H9 (cell line): ENCODE measurements at regions not wholly inside any gene's neighbourhood (a gene's known extent, or its start where the extent isn't known, plus 50 kb on each side); places are given as distances from the start of the nearest gene placed in this dataset.

Experiments used
- DNase-seq: peaks from one replicate; pipeline ENCODE4 v3.0.0-alpha.2; 2017
- H2AFZ ChIP-seq: one replicate; pipeline ENCODE4 v1.6.1; 2013; ENCODE audit warnings: mild to moderate bottlenecking, low read length, control low read depth, moderate library complexity
- H2AK5ac ChIP-seq: 2 replicates; pipeline ENCODE4 v1.6.1; 2013; ENCODE audit warnings: low read length, control low read depth, mixed read lengths; ENCODE audit not compliant: insufficient read length
- H2BK120ac ChIP-seq: one replicate; pipeline ENCODE4 v1.6.1; 2013; ENCODE audit warnings: low read depth, mild to moderate bottlenecking, low read length, control low read depth, inconsistent platforms; ENCODE audit not compliant: poor library complexity, severe bottlenecking
- H2BK12ac ChIP-seq: 2 replicates; pipeline ENCODE4 v1.6.1; 2013; ENCODE audit warnings: low read length, control low read depth, mixed read lengths, low read depth; ENCODE audit not compliant: insufficient read length
- H2BK15ac ChIP-seq: 2 replicates; pipeline ENCODE4 v1.6.1; 2013; ENCODE audit warnings: low read depth, low read length, control low read depth
- H2BK20ac ChIP-seq: one replicate; pipeline ENCODE4 v1.6.1; 2013; ENCODE audit warnings: low read depth, mild to moderate bottlenecking, low read length, control low read depth, inconsistent platforms; ENCODE audit not compliant: poor library complexity, severe bottlenecking
- H2BK5ac ChIP-seq: 2 replicates; pipeline ENCODE4 v1.6.1; 2013; ENCODE audit warnings: low read length, control low read depth, mixed read lengths; ENCODE audit not compliant: insufficient read length
- H3K14ac ChIP-seq: 2 replicates; pipeline ENCODE4 v1.6.1; 2013; ENCODE audit warnings: low read length, control low read depth; ENCODE audit not compliant: insufficient read depth
- H3K18ac ChIP-seq: 2 replicates; pipeline ENCODE4 v1.6.1; 2013; ENCODE audit warnings: low read depth, mild to moderate bottlenecking, mixed read lengths, low read length, control low read depth; ENCODE audit not compliant: insufficient read length
- H3K23ac ChIP-seq: 2 replicates; pipeline ENCODE4 v1.6.1; 2013; ENCODE audit warnings: low read length, control low read depth, mixed read lengths, low read depth; ENCODE audit not compliant: insufficient read length
- H3K23me2 ChIP-seq: 2 replicates; pipeline ENCODE4 v1.6.1; 2013; ENCODE audit warnings: low read depth, mild to moderate bottlenecking, mixed read lengths, low read length, control low read depth; ENCODE audit not compliant: insufficient read length, poor library complexity, severe bottlenecking
- H3K27ac ChIP-seq: 2 replicates; pipeline ENCODE4 v1.5.1; 2013; ENCODE audit warnings: low read length, control low read depth, mixed read lengths, low read depth; ENCODE audit not compliant: insufficient read length
- H3K27me3 ChIP-seq: 2 replicates; pipeline ENCODE4 v1.6.1; 2013; ENCODE audit warnings: low read length, control low read depth, inconsistent platforms; ENCODE audit not compliant: insufficient read depth
- H3K4ac ChIP-seq: 2 replicates; pipeline ENCODE4 v1.6.1; 2013; ENCODE audit warnings: low read depth, mild to moderate bottlenecking, control low read depth, inconsistent platforms, low read length, moderate library complexity
- H3K4me1 ChIP-seq: 2 replicates; pipeline ENCODE4 v1.6.1; 2013; ENCODE audit warnings: low read length, control low read depth, inconsistent platforms; ENCODE audit not compliant: insufficient read depth
- H3K4me2 ChIP-seq: 2 replicates; pipeline ENCODE4 v1.6.1; 2013; ENCODE audit warnings: low read length, control low read depth, mixed read lengths; ENCODE audit not compliant: insufficient read length, insufficient read depth
- H3K56ac ChIP-seq: 2 replicates; pipeline ENCODE4 v1.6.1; 2013; ENCODE audit warnings: low read depth, mild to moderate bottlenecking, mixed read lengths, low read length, control low read depth; ENCODE audit not compliant: insufficient read length
- H3K79me1 ChIP-seq: 2 replicates; pipeline ENCODE4 v1.6.1; 2013; ENCODE audit warnings: low read depth, mild to moderate bottlenecking, moderate library complexity, low read length, control low read depth, inconsistent platforms; ENCODE audit not compliant: insufficient read depth, poor library complexity, severe bottlenecking
- H3K79me2 ChIP-seq: 2 replicates; pipeline ENCODE4 v1.6.1; 2013; ENCODE audit warnings: low read length, control low read depth, inconsistent platforms; ENCODE audit not compliant: insufficient read depth
- H3K9ac ChIP-seq: 2 replicates; pipeline ENCODE4 v1.6.1; 2013; ENCODE audit warnings: low read length, control low read depth, mixed read lengths; ENCODE audit not compliant: insufficient read length; ENCODE audit errors: extremely low read depth
- H3K9me3 ChIP-seq: one replicate; pipeline ENCODE4 v1.6.1; 2013; ENCODE audit warnings: low read depth, low read length, inconsistent platforms; ENCODE audit not compliant: control insufficient read depth
- H3T11ph ChIP-seq: one replicate; pipeline ENCODE4 v1.6.1; 2013; ENCODE audit warnings: mild to moderate bottlenecking, low read length, control low read depth, inconsistent platforms
- H4K20me1 ChIP-seq: one replicate; pipeline ENCODE4 v1.6.1; 2013; ENCODE audit not compliant: control insufficient read depth, insufficient read length, insufficient read depth
- H4K5ac ChIP-seq: 2 replicates; pipeline ENCODE4 v1.6.1; 2013; ENCODE audit warnings: low read depth, mild to moderate bottlenecking, mixed read lengths, low read length, control low read depth; ENCODE audit not compliant: insufficient read length
- H4K8ac ChIP-seq: replicated peaks from 2 replicates; pipeline ENCODE4 v1.6.1; 2013; ENCODE audit warnings: low read length, control low read depth, mixed read lengths, low read depth; ENCODE audit not compliant: insufficient read length
- H4K91ac ChIP-seq: 2 replicates; pipeline ENCODE4 v1.6.1; 2013; ENCODE audit warnings: low read depth, mild to moderate bottlenecking, moderate library complexity, mixed read lengths, low read length, control low read depth; ENCODE audit not compliant: insufficient read length
- H3K27ac Mint-ChIP-seq, 3 experiments: 2 replicates in 2 of 3; 3 replicates in 1 of 3; pipeline ENCODE4 v1.8.0; 2020 to 2021; ENCODE audit warnings: mixed read lengths in 3 of 3, mild to moderate bottlenecking in 1 of 3, moderate library complexity in 1 of 3
- H3K27me3 Mint-ChIP-seq: 2 replicates; pipeline ENCODE4 v1.8.0; 2021; ENCODE audit warnings: low read depth, mild to moderate bottlenecking, moderate library complexity, mixed read lengths
- H3K36me3 Mint-ChIP-seq, 3 experiments: 2 replicates in 2 of 3; 3 replicates in 1 of 3; pipeline ENCODE4 v1.8.0; 2020 to 2021; ENCODE audit warnings: low read depth in 3 of 3, mixed read lengths in 3 of 3; ENCODE audit not compliant: insufficient read depth in 1 of 3
- H3K4me1 Mint-ChIP-seq, 2 experiments: 2 replicates each; pipeline ENCODE4 v1.8.0; 2020; ENCODE audit warnings: mixed read lengths in 2 of 2
- H3K4me3 Mint-ChIP-seq, 2 experiments: 2 replicates in 1 of 2; 3 replicates in 1 of 2; pipeline ENCODE4 v1.8.0; 2020 to 2021; ENCODE audit warnings: mild to moderate bottlenecking in 2 of 2, mixed read lengths in 2 of 2, moderate library complexity in 1 of 2
- H3K9me3 Mint-ChIP-seq, 2 experiments: 2 replicates in 1 of 2; 3 replicates in 1 of 2; pipeline ENCODE4 v1.8.0; 2020; ENCODE audit warnings: mild to moderate bottlenecking in 2 of 2, mixed read lengths in 2 of 2, moderate library complexity in 1 of 2
- WGBS: extraction: QIAGEN DNeasy Blood & Tissue Kit; methylation state at CpG from one replicate; pipeline ENCODE4 v1.1.7; 2013; ENCODE audit warnings: missing lambda C conversion rate, low lambda C conversion rate, mixed read lengths; ENCODE audit not compliant: insufficient read length; ENCODE audit errors: extremely low coverage; 5-methylcytosine and 5-hydroxymethylcytosine counted together
- TF ChIP-seq, protein P1 (sequence below): fragments of 200-600 bp; sonication (generic); conservative IDR thresholded peaks from 3 replicates; pipeline ENCODE4 v1.8.0; 2021; ENCODE audit warnings: antibody characterized with exemption, mild to moderate bottlenecking

DNA sequence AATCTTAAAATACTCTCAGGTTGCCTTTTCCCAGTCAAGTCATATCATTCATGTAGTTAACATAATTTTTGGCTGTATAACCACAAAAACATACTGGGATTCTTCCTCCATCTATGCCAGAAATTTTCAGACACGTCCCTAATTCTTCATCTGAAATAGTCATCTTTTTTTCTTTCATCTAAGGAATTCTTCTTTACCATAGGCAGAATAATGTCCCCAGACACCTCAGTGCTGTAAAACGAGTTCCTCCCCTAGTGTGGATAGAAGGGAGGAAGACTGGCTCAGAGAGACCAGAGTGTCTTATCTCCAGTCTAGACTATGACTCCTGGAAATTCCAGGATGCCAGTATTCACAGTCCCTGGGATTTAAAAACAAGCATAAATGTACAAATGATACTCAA is 127.8 kb downstream of the MREG start:
- TF ChIP-seq, protein P1, sequence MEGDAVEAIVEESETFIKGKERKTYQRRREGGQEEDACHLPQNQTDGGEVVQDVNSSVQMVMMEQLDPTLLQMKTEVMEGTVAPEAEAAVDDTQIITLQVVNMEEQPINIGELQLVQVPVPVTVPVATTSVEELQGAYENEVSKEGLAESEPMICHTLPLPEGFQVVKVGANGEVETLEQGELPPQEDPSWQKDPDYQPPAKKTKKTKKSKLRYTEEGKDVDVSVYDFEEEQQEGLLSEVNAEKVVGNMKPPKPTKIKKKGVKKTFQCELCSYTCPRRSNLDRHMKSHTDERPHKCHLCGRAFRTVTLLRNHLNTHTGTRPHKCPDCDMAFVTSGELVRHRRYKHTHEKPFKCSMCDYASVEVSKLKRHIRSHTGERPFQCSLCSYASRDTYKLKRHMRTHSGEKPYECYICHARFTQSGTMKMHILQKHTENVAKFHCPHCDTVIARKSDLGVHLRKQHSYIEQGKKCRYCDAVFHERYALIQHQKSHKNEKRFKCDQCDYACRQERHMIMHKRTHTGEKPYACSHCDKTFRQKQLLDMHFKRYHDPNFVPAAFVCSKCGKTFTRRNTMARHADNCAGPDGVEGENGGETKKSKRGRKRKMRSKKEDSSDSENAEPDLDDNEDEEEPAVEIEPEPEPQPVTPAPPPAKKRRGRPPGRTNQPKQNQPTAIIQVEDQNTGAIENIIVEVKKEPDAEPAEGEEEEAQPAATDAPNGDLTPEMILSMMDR = no peak
- H3K4me1 Mint-ChIP-seq = peaks cover 0 to 7% of the 10 kb centered on the region in 2 experiments; a peak in 1 of 4 replicates
- no peak overlapping the region for H3T11ph ChIP-seq
- H2AK5ac ChIP-seq = no peak overlapping the region
- no peak for DNase-seq
- no peak overlapping the region for H3K4me3 Mint-ChIP-seq
- H4K8ac ChIP-seq = no peak overlapping the region
- no peaks in the 10 kb centered on the region for H3K23me2 ChIP-seq
- no peaks in the 10 kb centered on the region for H3K79me1 ChIP-seq
- no peaks in the 10 kb centered on the region for H3K4me1 ChIP-seq
- H2AFZ ChIP-seq = no peak overlapping the region
- no peaks in the 10 kb centered on the region for H4K20me1 ChIP-seq
- H3K27ac ChIP-seq = no peak overlapping the region
- no peak overlapping the region for H3K14ac ChIP-seq
- H3K9me3 Mint-ChIP-seq = peaks cover 0 to 3% of the 10 kb centered on the region in 2 experiments; a peak in 1 of 5 replicates
- no peak overlapping the region for H2BK20ac ChIP-seq
- no peaks in the 10 kb centered on the region for H3K27me3 ChIP-seq
- no peak overlapping the region for H4K91ac ChIP-seq
- no peaks in the 10 kb centered on the region for H3K27me3 Mint-ChIP-seq
- no peak overlapping the region for H2BK15ac ChIP-seq
- H3K36me3 Mint-ChIP-seq = no peaks in the 10 kb centered on the region
- no peak overlapping the region for H4K5ac ChIP-seq
- H3K79me2 ChIP-seq = no peaks in the 10 kb centered on the region
- H3K18ac ChIP-seq = no peak overlapping the region
- no peak overlapping the region for H2BK5ac ChIP-seq
- H3K23ac ChIP-seq = no peak overlapping the region
- WGBS = no CpG with 5 or more reads among the region's 2 CpGs
- no peaks in the 10 kb centered on the region for H3K9me3 ChIP-seq
- H3K4me2 ChIP-seq = no peak overlapping the region
- H3K4ac ChIP-seq = no peak overlapping the region
- H3K9ac ChIP-seq = no peak overlapping the region
- no peak overlapping the region for H2BK120ac ChIP-seq
- H2BK12ac ChIP-seq = no peak overlapping the region
- H3K27ac Mint-ChIP-seq = no peak overlapping the region
- H3K56ac ChIP-seq = no peak overlapping the region
